ENCODE measurements at regions not wholly inside any gene's neighbourhood (a gene's known extent, or its start where the extent isn't known, plus 50 kb on each side); places are given as distances from the start of the nearest gene placed in this dataset.

- intact Hi-C loops (cut with DNase I): no loop called here
- ATAC-seq: no peak
- Histone ChIP-seq H3K4me3 (no peak overlapping the region), H3K36me3 (no peaks in the 10 kb centered on the region), H3K27me3 (no peaks in the 10 kb centered on the region), H3K9me3 (no peaks in the 10 kb centered on the region), H3K27ac (no peak overlapping the region), H3K4me1 (no peaks in the 10 kb centered on the region)
- TF ChIP-seq, protein P1, sequence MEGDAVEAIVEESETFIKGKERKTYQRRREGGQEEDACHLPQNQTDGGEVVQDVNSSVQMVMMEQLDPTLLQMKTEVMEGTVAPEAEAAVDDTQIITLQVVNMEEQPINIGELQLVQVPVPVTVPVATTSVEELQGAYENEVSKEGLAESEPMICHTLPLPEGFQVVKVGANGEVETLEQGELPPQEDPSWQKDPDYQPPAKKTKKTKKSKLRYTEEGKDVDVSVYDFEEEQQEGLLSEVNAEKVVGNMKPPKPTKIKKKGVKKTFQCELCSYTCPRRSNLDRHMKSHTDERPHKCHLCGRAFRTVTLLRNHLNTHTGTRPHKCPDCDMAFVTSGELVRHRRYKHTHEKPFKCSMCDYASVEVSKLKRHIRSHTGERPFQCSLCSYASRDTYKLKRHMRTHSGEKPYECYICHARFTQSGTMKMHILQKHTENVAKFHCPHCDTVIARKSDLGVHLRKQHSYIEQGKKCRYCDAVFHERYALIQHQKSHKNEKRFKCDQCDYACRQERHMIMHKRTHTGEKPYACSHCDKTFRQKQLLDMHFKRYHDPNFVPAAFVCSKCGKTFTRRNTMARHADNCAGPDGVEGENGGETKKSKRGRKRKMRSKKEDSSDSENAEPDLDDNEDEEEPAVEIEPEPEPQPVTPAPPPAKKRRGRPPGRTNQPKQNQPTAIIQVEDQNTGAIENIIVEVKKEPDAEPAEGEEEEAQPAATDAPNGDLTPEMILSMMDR (IDR thresholded peaks at IDR 0.05): no peak
- no peak for DNase-seq
These were observed 297.7 kb upstream of the DIAPH2 start for GRCh38 chrX:96386981-96387380.

DNA sequence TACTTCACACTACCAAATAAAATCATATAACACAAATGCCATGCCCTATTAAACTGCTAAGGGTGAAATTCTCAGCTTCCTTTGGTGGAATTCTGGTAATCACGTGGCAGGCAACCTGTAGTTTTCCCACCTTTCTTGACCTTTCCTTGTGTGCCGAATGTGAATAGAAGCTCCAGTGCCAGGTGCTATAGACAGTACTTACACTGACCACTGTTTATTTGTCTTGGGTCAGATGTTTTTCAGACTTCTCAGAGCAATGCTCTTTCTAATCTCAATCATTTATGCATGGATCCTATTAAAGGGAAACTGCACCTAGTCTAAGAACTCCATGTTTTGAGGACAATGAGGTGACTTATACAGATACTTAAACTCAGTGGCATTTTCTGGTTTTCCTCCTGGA, 296.8 kb upstream of the DIAPH2 start:
- Histone ChIP-seq H3K36me3 (no peaks in the 10 kb centered on the region), H3K27ac (no peak overlapping the region), H3K27me3 (no peaks in the 10 kb centered on the region), H3K9me3 (no peaks in the 10 kb centered on the region), H3K4me3 (no peak overlapping the region), H3K4me1 (no peaks in the 10 kb centered on the region)
- DNase-seq (no peak), ATAC-seq (no peak)
- intact Hi-C loops (cut with DNase I): no loop called here
- TF ChIP-seq, protein P1 (IDR thresholded peaks at IDR 0.05): no peak

DNA sequence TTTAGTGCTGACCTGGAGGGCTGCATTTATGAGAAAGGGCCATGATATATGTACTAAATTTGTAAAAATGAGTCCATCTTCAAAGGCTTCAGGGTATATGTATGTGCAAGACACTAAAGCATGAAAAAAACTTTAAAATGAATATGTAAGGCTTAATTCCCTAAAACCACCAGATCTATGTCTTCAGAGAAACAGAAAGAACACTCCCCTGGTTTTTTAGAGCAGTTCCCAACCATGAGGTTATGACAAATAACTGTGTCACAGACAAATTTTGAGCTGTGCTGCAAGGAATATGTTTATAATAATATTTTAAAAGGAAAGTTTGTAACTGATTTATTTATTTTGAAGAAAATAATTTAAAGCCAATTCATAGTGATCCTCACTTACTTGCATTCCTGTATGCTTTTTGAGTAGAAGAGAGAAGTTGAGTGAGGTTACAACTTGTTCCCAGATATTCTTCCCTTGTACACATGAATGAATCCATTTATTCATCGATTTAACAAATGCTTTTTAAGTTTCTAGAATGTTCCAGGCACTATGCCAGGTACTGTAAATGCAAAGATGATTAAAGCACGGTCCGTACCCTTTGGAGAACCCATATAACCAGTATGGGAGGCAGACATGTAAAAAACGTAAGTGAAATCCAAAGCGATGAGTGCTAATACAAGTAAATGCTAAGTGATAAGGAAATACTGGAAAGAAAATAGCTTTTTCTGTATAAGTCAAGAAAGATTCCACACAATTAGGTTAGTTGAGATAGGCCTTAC, 295.2 kb upstream of the DIAPH2 start:
- DNase-seq (no peak), ATAC-seq (no peak)
- no peak overlapping the region for H3K27ac ChIP-seq

GRCh38 chrX:96394598-96394997, 290.0 kb upstream of the DIAPH2 start:
- no peaks in the 10 kb centered on the region for H3K9me3 ChIP-seq
- H3K36me3 ChIP-seq: no peaks in the 10 kb centered on the region
- no peaks in the 10 kb centered on the region for H3K4me1 ChIP-seq
- no peaks in the 10 kb centered on the region for H3K27me3 ChIP-seq
- H3K4me3 ChIP-seq: no peak overlapping the region
- H3K27ac ChIP-seq: no peak overlapping the region
- TF ChIP-seq, protein P1 (IDR thresholded peaks at IDR 0.05): no peak
- intact Hi-C loops (cut with DNase I): no loop called here
- DNase-seq (no peak), ATAC-seq (no peak)

More for the DNA sequence above, 295.2 kb upstream of the DIAPH2 start:
- no peak overlapping the region for H3K4me3 ChIP-seq
- TF ChIP-seq, protein P1 (IDR thresholded peaks at IDR 0.05): no peak
- no peaks in the 10 kb centered on the region for H3K4me1 ChIP-seq
- no peaks in the 10 kb centered on the region for H3K36me3 ChIP-seq
- intact Hi-C loops (cut with DNase I): no loop called here
- H3K9me3 ChIP-seq: no peaks in the 10 kb centered on the region
- no peaks in the 10 kb centered on the region for H3K27me3 ChIP-seq

GRCh38 chrX:96403446-96403845, 281.2 kb upstream of the DIAPH2 start:
- TF ChIP-seq, protein P1 (IDR thresholded peaks at IDR 0.05): no peak
- DNase-seq (no peak), ATAC-seq (no peak)
- no peaks in the 10 kb centered on the region for H3K36me3 ChIP-seq
- no peaks in the 10 kb centered on the region for H3K27me3 ChIP-seq
- no peaks in the 10 kb centered on the region for H3K9me3 ChIP-seq
- no peak overlapping the region for H3K27ac ChIP-seq
- intact Hi-C loops (cut with DNase I): no loop called here
- H3K4me3 ChIP-seq: no peak overlapping the region
- H3K4me1 ChIP-seq: no peaks in the 10 kb centered on the region

Measured in left lung (tissue), 4 donors.